ENCODE measurements at regions not wholly inside any gene's neighbourhood (a gene's known extent, or its start where the extent isn't known, plus 50 kb on each side); places are given as distances from the start of the nearest gene placed in this dataset.

- DNase-seq (ENCODE audit: low read depth) = no peak
- no peak overlapping the region for H3K4me3 ChIP-seq (ENCODE audit: low read depth, low read length)
- no peak for TF ChIP-seq CTCF (conservative IDR thresholded peaks at IDR 0.05; ENCODE audit: low read depth, low read length)
Measured at GRCh38 chr12:41972196-41972595, 172.5 kb downstream of the GXYLT1 start.

- TF ChIP-seq CTCF (conservative IDR thresholded peaks at IDR 0.05; ENCODE audit: low read depth, low read length) = no peak
- H3K4me3 ChIP-seq (ENCODE audit: low read depth, low read length) = no peak overlapping the region
- no peak for DNase-seq (ENCODE audit: low read depth)
Measured at GRCh38 chr12:41970744-41971143, 173.9 kb downstream of the GXYLT1 start.

GRCh38 chr12:41968599-41968998 is 176.1 kb downstream of the GXYLT1 start:
- no peak overlapping the region for H3K4me3 ChIP-seq (ENCODE audit: low read depth, low read length)
- TF ChIP-seq CTCF (conservative IDR thresholded peaks at IDR 0.05; ENCODE audit: low read depth, low read length) = no peak
- no peak for DNase-seq (ENCODE audit: low read depth)

- TF ChIP-seq CTCF (conservative IDR thresholded peaks at IDR 0.05; ENCODE audit: low read depth, low read length) = no peak
- H3K4me3 ChIP-seq (ENCODE audit: low read depth, low read length) = peak overlapping the region; percentile 38
- DNase-seq (ENCODE audit: low read depth) = peak; percentile 92
Measured at GRCh38 chr12:41967668-41968500, 176.8 kb downstream of the GXYLT1 start.

- H3K4me3 ChIP-seq (ENCODE audit: low read depth, low read length) = no peak overlapping the region
- DNase-seq (ENCODE audit: low read depth) = no peak
- no peak for TF ChIP-seq CTCF (conservative IDR thresholded peaks at IDR 0.05; ENCODE audit: low read depth, low read length)
Measured at GRCh38 chr12:41966916-41967315, 177.8 kb downstream of the GXYLT1 start.

GRCh38 chr12:41966001-41966400 is 178.7 kb downstream of the GXYLT1 start:
- no peak overlapping the region for H3K4me3 ChIP-seq (ENCODE audit: low read depth, low read length)
- no peak for DNase-seq (ENCODE audit: low read depth)
- no peak for TF ChIP-seq CTCF (conservative IDR thresholded peaks at IDR 0.05; ENCODE audit: low read depth, low read length)

- no peak for TF ChIP-seq CTCF (conservative IDR thresholded peaks at IDR 0.05; ENCODE audit: low read depth, low read length)
- no peak for DNase-seq (ENCODE audit: low read depth)
Measured at GRCh38 chr12:41963398-41963797, 181.3 kb downstream of the GXYLT1 start.

More at GRCh38 chr12:41963398-41963797, 181.3 kb downstream of the GXYLT1 start:
- no peak overlapping the region for H3K4me3 ChIP-seq (ENCODE audit: low read depth, low read length)
